Ishikawa (cell line): ENCODE measurements at regions not wholly inside any gene's neighbourhood (a gene's known extent, or its start where the extent isn't known, plus 50 kb on each side); places are given as distances from the start of the nearest gene placed in this dataset.

Experiments
- CREB1 ChIP-seq: IDR thresholded peaks from 2 replicates; pipeline ENCODE4 v1.6.1; 2012; ENCODE audit warnings: low read depth
- FOXM1 ChIP-seq: IDR thresholded peaks from 2 replicates; pipeline ENCODE4 v1.6.1; 2012; ENCODE audit warnings: low read depth, borderline replicate concordance
- TAF1 ChIP-seq: IDR thresholded peaks from 2 replicates; pipeline ENCODE4 v1.6.1; 2012; ENCODE audit warnings: low read depth, mild to moderate bottlenecking
- YY1 ChIP-seq: IDR thresholded peaks from 2 replicates; pipeline ENCODE4 v1.6.1; 2012; ENCODE audit warnings: low read depth

- TF ChIP-seq TAF1 (no peak), FOXM1 (no peak), YY1 (no peak), CREB1 (no peak)
Measured at GRCh38 chr16:82224821-82225220, 54.8 kb upstream of the MPHOSPH6 start.
